GM04503 (cell line): ENCODE measurements at regions not wholly inside any gene's neighbourhood (a gene's known extent, or its start where the extent isn't known, plus 50 kb on each side); places are given as distances from the start of the nearest gene placed in this dataset.
"Not testable (repeated sequence)": the region's sequence is repeated elsewhere in the genome, so short reads cannot be mapped to it uniquely, and the experiment has no call there.

Experiments used
- DNase-seq: peaks from one replicate; pipeline ENCODE4 v3.0.0-alpha.2; 2012; ENCODE audit warnings: low read depth

- not testable (repeated sequence) for DNase-seq
Observed at GRCh38 chr12:46619474-46619873, 206.3 kb downstream of the SLC38A4 start.

- not testable (repeated sequence) for DNase-seq
Observed at GRCh38 chr12:46617737-46618136, 208.1 kb downstream of the SLC38A4 start.

GRCh38 chr12:46617167-46617566 is 208.6 kb downstream of the SLC38A4 start:
- DNase-seq, result peak; percentile 93

- DNase-seq, result no peak
Observed at GRCh38 chr12:46610754-46611153, 215.0 kb downstream of the SLC38A4 start.

- no peak for DNase-seq
Observed at GRCh38 chr12:46609674-46610073, 216.1 kb downstream of the SLC38A4 start.

GRCh38 chr12:46609273-46609623 is 216.5 kb downstream of the SLC38A4 start:
- no peak for DNase-seq

- DNase-seq, result peak; percentile 75
Observed at GRCh38 chr12:46608431-46609272, 217.1 kb downstream of the SLC38A4 start.

GRCh38 chr12:46604684-46605083 is 221.1 kb downstream of the SLC38A4 start:
- DNase-seq, result no peak

GRCh38 chr12:46603776-46604456 is 221.9 kb downstream of the SLC38A4 start:
- DNase-seq, result no peak

GRCh38 chr12:46602474-46602873 is 223.3 kb downstream of the SLC38A4 start:
- no peak for DNase-seq

- DNase-seq, result no peak
Observed at GRCh38 chr12:46590991-46591703, 218.6 kb upstream of the SLC38A2 start.

- DNase-seq, result no peak
Observed at GRCh38 chr12:46585854-46586621, 213.5 kb upstream of the SLC38A2 start.

GRCh38 chr12:46584098-46584497 is 211.5 kb upstream of the SLC38A2 start:
- DNase-seq, result not testable (repeated sequence)

- not testable (repeated sequence) for DNase-seq
Observed at GRCh38 chr12:46581990-46582389, 209.4 kb upstream of the SLC38A2 start.

- DNase-seq, result no peak
Observed at GRCh38 chr12:46580445-46580844, 207.9 kb upstream of the SLC38A2 start.

- DNase-seq, result no peak
Observed at GRCh38 chr12:46579474-46579873, 206.9 kb upstream of the SLC38A2 start.

- no peak for DNase-seq
Observed at GRCh38 chr12:46578190-46578982, 205.8 kb upstream of the SLC38A2 start.

- DNase-seq, result no peak
Observed at GRCh38 chr12:46577063-46577776, 204.6 kb upstream of the SLC38A2 start.

- DNase-seq, result no peak
Observed at GRCh38 chr12:46574847-46575246, 202.3 kb upstream of the SLC38A2 start.

GRCh38 chr12:46573347-46573658 is 200.7 kb upstream of the SLC38A2 start:
- no peak for DNase-seq
